ENCODE measurements at regions not wholly inside any gene's neighbourhood (a gene's known extent, or its start where the extent isn't known, plus 50 kb on each side); places are given as distances from the start of the nearest gene placed in this dataset.

DNA sequence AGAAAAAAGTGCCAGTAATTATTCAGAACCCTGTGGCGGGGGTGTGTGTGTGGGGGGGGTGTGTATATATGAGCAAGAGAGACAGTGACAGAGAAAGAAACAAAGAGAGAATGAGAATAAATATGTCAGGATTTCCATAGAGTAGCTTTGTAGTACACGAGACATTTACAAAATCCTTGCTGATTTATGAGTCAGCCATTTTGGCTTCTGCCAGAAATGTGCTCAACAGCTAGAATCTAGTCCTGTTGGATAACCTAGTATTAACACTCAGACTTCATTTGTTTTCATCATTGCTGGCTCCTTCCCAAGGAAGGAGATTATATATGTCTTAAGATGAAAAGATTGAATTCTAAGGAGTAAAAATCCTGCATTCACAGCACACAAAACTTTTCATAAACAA lies 140.5 kb upstream of the HNRNPA3 start:
- TF ChIP-seq HOXB13 (CRISPR knock-in tag; IDR thresholded peaks at IDR 0.05; ENCODE audit: low read depth) (no peak), JUN (IDR thresholded peaks at IDR 0.05) (no peak), JUNB (IDR thresholded peaks at IDR 0.05) (no peak), ZNF302 (CRISPR knock-in tag; IDR thresholded peaks at IDR 0.05) (no peak), SMC3 (IDR thresholded peaks at IDR 0.05) (no peak), FOSB (CRISPR knock-in tag; IDR thresholded peaks at IDR 0.05) (no peak), CHD4 (IDR thresholded peaks at IDR 0.05; ENCODE audit: borderline replicate concordance) (no peak), MYC (IDR thresholded peaks at IDR 0.05; ENCODE audit: borderline replicate concordance, low read length) (no peak), ZFP36 (IDR thresholded peaks at IDR 0.05; ENCODE audit: borderline replicate concordance, partially characterized antibody) (no peak), MAZ (IDR thresholded peaks at IDR 0.05; ENCODE audit: borderline replicate concordance, low read depth, low read length) (no peak), FOXS1 (CRISPR knock-in tag; IDR thresholded peaks at IDR 0.05) (no peak)
- TF ChIP-seq, protein P1, sequence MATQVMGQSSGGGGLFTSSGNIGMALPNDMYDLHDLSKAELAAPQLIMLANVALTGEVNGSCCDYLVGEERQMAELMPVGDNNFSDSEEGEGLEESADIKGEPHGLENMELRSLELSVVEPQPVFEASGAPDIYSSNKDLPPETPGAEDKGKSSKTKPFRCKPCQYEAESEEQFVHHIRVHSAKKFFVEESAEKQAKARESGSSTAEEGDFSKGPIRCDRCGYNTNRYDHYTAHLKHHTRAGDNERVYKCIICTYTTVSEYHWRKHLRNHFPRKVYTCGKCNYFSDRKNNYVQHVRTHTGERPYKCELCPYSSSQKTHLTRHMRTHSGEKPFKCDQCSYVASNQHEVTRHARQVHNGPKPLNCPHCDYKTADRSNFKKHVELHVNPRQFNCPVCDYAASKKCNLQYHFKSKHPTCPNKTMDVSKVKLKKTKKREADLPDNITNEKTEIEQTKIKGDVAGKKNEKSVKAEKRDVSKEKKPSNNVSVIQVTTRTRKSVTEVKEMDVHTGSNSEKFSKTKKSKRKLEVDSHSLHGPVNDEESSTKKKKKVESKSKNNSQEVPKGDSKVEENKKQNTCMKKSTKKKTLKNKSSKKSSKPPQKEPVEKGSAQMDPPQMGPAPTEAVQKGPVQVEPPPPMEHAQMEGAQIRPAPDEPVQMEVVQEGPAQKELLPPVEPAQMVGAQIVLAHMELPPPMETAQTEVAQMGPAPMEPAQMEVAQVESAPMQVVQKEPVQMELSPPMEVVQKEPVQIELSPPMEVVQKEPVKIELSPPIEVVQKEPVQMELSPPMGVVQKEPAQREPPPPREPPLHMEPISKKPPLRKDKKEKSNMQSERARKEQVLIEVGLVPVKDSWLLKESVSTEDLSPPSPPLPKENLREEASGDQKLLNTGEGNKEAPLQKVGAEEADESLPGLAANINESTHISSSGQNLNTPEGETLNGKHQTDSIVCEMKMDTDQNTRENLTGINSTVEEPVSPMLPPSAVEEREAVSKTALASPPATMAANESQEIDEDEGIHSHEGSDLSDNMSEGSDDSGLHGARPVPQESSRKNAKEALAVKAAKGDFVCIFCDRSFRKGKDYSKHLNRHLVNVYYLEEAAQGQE (IDR thresholded peaks at IDR 0.05): no peak
- TF ChIP-seq, protein P2, sequence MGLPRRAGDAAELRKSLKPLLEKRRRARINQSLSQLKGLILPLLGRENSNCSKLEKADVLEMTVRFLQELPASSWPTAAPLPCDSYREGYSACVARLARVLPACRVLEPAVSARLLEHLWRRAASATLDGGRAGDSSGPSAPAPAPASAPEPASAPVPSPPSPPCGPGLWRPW (IDR thresholded peaks at IDR 0.05): no peak
- TF ChIP-seq, protein P3, sequence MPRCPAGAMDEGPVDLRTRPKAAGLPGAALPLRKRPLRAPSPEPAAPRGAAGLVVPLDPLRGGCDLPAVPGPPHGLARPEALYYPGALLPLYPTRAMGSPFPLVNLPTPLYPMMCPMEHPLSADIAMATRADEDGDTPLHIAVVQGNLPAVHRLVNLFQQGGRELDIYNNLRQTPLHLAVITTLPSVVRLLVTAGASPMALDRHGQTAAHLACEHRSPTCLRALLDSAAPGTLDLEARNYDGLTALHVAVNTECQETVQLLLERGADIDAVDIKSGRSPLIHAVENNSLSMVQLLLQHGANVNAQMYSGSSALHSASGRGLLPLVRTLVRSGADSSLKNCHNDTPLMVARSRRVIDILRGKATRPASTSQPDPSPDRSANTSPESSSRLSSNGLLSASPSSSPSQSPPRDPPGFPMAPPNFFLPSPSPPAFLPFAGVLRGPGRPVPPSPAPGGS (IDR thresholded peaks at IDR 0.05): no peak
- CTCF ChIA-PET: interaction anchor here (0.6 to 1.6 kb wide), 2 partner anchors 931 to 1630 kb away, joined by 3 to 4 read pairs; no protein-coding TSS in a partner anchor
- no peaks in the 10 kb centered on the region for H3K9me3 ChIP-seq
- no peak for FAIRE-seq
- H3K4me2 ChIP-seq: no peak overlapping the region
- POLR2A ChIA-PET: no interaction called here
- WGBS (ENCODE audit: missing lambda C conversion rate): 20% methylated on average over 2 of the region's 2 CpGs
- DNase-seq (ENCODE audit: low read depth in 1 of 2, low spot score in 1 of 2): no peak
- no peak for ATAC-seq
- H3K27ac ChIP-seq: no peak overlapping the region
- H3K4me1 ChIP-seq: no peaks in the 10 kb centered on the region
- H3K4me3 ChIP-seq: no peak overlapping the region

DNA sequence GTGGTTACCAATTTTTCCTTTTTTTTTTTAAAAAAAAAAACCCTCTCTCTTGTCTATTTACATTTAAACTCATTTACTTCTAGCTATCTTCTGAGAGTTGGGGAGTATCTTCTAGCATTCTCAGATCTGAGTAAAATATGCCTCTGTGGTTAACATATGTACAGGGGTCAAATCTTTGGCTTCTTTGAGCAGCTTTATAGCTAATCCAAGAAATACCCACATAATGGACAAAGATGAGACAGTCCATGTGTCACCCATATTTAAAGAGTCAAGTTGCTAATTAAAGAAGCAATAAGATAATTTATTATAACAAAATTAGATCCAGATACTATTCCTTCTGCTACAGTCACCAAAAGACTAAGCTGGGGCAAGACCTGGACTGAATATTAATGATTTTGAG lies 139.0 kb upstream of the HNRNPA3 start:
- Histone ChIP-seq H3K4me1 (no peaks in the 10 kb centered on the region), H3K27ac (no peak overlapping the region), H3K9me3 (no peaks in the 10 kb centered on the region), H3K4me2 (no peak overlapping the region), H3K4me3 (no peak overlapping the region)
- CTCF ChIA-PET: no interaction called here
- no peak for TF ChIP-seq RFX5 (IDR thresholded peaks at IDR 0.05)
- DNase-seq (ENCODE audit: low read depth in 1 of 2, low spot score in 1 of 2) (no peak), ATAC-seq (no peak), FAIRE-seq (no peak)
- POLR2A ChIA-PET: no interaction called here

DNA sequence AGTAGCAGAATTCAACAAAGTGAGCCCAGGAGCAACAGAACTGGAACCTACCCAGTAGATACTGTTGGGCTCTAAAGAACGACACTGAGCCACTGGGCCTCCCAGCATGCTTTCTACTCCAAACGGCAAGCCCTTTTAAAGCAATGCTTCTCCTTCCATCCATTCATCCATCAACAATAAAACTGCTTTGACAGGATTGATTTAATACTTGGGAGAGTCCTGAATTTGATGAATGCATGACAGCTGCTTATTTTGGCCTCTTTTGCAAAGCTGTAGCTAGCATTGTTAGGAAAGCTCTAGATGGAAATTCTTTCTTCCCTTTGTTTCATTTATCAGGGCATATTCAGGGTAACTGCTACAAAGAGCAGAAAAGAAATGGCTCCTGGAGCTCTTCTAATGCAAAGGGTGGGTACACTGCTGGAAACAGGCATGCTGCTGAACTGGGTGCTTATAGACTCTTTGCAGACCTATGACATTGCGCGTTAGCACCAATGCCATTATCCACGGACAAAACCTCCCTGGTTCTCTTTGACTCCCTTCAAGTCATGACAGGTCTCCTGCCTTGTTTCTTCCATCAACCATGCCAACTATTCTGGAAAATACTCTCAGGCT lies 138.4 kb upstream of the HNRNPA3 start:
- FAIRE-seq: no peak
- Histone ChIP-seq H3K4me2 (no peak overlapping the region), H3K4me3 (no peak overlapping the region), H3K4me1 (no peaks in the 10 kb centered on the region), H3K27ac (no peak overlapping the region), H3K9me3 (no peaks in the 10 kb centered on the region)
- no peak for DNase-seq (ENCODE audit: low read depth in 1 of 2, low spot score in 1 of 2)
- ChIA-PET CTCF (interaction anchor here (1.3 kb wide), 1 partner anchor 422 kb away, joined by 3 read pairs; no protein-coding TSS in a partner anchor), POLR2A (no interaction called here)
- WGBS (ENCODE audit: missing lambda C conversion rate): 44% methylated on average over 5 of the region's 5 CpGs
- TF ChIP-seq JUN (IDR thresholded peaks at IDR 0.05) (no peak), ESRRA (IDR thresholded peaks at IDR 0.05; ENCODE audit: borderline replicate concordance, low read length) (no peak), RARB (CRISPR knock-in tag; IDR thresholded peaks at IDR 0.05) (no peak)
- TF ChIP-seq, protein P2 (IDR thresholded peaks at IDR 0.05): no peak
- ATAC-seq: no peak

All from A549 (cell line).